ENCODE measurements at regions not wholly inside any gene's neighbourhood (a gene's known extent, or its start where the extent isn't known, plus 50 kb on each side); places are given as distances from the start of the nearest gene placed in this dataset.

- no peak for DNase-seq
These were observed 210.5 kb downstream of the GADD45G start for GRCh38 chr9:89815061-89815902.

- DNase-seq: no peak
These were observed 211.2 kb downstream of the GADD45G start for GRCh38 chr9:89815903-89816573.

GRCh38 chr9:89817151-89817950 is 212.5 kb downstream of the GADD45G start:
- no peak for DNase-seq

- DNase-seq: no peak
These were observed 215.5 kb downstream of the GADD45G start for GRCh38 chr9:89820337-89820736.

- DNase-seq: no peak
These were observed 216.3 kb downstream of the GADD45G start for GRCh38 chr9:89821081-89821480.

- DNase-seq: no peak
These were observed 218.2 kb downstream of the GADD45G start for GRCh38 chr9:89822996-89823395.

- DNase-seq: no peak
These were observed 220.9 kb downstream of the GADD45G start for GRCh38 chr9:89825669-89826068.

GRCh38 chr9:89826186-89826585 is 221.4 kb downstream of the GADD45G start:
- DNase-seq: no peak

- DNase-seq: no peak
These were observed 224.5 kb downstream of the GADD45G start for GRCh38 chr9:89829346-89829745.

- no peak for DNase-seq
These were observed 230.9 kb downstream of the GADD45G start for GRCh38 chr9:89835666-89836065.

- no peak for DNase-seq
These were observed 232.5 kb downstream of the GADD45G start for GRCh38 chr9:89837162-89837933.

GRCh38 chr9:89837934-89838310 is 233.1 kb downstream of the GADD45G start:
- DNase-seq: no peak

GRCh38 chr9:89838621-89839020 is 233.8 kb downstream of the GADD45G start:
- DNase-seq: no peak

GRCh38 chr9:89839449-89839848 is 234.6 kb downstream of the GADD45G start:
- DNase-seq: no peak

- no peak for DNase-seq
These were observed 235.1 kb downstream of the GADD45G start for GRCh38 chr9:89839952-89840351.

- DNase-seq: no peak
These were observed 236.6 kb downstream of the GADD45G start for GRCh38 chr9:89841456-89841855.

GRCh38 chr9:89842267-89842768 is 237.5 kb downstream of the GADD45G start:
- DNase-seq: no peak

GRCh38 chr9:89843074-89843473 is 238.3 kb downstream of the GADD45G start:
- no peak for DNase-seq

- DNase-seq: no peak
These were observed 238.8 kb downstream of the GADD45G start for GRCh38 chr9:89843591-89843990.

- no peak for DNase-seq
These were observed 239.3 kb downstream of the GADD45G start for GRCh38 chr9:89844075-89844474.

- DNase-seq: peak; percentile 52
These were observed 239.7 kb downstream of the GADD45G start for GRCh38 chr9:89844535-89844934.

GRCh38 chr9:89845321-89845720 is 240.5 kb downstream of the GADD45G start:
- no peak for DNase-seq

GRCh38 chr9:89845862-89846261 is 241.1 kb downstream of the GADD45G start:
- DNase-seq: no peak
